ENCODE measurements at regions not wholly inside any gene's neighbourhood (a gene's known extent, or its start where the extent isn't known, plus 50 kb on each side); places are given as distances from the start of the nearest gene placed in this dataset.

DNA sequence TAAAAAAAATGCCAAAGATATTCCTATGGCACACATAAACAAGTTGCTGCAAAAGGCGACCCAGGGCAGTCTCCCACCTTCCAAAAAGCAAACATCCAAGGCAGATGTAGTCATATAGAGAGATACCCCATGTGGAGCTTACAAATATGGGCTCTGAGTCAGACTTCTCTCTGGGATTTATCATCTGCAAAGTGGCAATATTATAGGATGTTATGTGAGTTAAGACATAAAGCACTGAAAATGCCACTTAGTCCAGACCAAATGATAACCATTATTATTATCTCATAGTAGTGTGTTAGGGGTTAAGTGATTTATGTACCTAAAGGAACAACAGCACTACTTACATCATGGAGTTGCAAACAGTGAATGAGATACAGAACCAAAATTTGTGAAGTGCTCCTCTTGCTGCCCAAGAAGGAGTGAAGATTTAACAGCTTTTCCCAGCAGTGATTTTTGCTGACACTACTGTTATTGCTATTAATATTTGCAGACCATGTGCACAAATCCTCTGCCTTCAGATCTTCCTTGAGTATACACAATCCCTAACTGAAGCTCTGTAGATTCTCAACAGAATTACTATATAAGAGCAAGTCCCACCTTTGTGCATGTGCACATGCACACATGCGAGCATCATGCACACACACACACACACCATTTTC, 560.0 kb upstream of the SALL1 start:
- no peak for DNase-seq

GRCh38 chr16:51710186-51710585, 559.1 kb upstream of the SALL1 start:
- DNase-seq = no peak

DNA sequence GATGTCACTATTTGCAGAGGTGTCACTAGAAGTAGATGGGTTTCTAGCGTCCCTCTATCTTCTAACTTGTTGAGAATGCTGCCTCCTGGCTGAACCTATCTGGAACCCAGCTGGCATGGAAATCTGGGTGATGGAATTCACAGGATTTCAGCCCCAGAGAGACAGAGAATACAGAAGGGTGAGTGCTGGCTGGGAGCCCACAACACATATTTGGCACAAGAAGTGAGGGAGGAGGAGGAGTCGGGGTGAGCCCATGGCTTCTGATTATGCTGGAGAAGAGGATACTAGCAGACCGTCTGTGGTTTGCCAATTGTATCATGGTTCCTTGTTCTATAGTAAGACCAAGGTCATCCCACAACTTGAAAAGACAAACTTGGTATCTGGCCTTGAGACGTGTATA, 557.8 kb upstream of the SALL1 start:
- no peak for DNase-seq

DNA sequence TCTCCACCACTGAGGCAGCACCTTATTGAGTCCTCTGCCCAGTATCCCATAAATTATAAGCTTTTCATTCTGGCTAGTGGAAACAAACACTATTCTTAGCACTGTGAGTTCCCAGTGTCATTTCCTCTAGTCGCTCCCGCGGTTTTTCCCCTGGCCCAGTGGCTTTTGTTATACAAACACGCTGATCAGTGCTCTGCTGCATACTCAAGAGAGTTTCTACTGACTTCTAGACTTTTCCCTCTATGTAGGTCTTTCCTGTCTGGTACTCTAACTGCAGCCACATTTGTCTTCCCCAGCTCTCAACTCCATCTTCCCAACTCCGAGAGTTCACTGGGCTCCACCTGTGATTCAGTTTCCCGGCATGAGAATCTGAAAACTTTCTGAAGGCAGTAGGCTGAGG, 556.6 kb upstream of the SALL1 start:
- DNase-seq = no peak

- DNase-seq = no peak
These were observed 554.1 kb upstream of the SALL1 start for GRCh38 chr16:51705142-51705541.

GRCh38 chr16:51701025-51701424, 550.0 kb upstream of the SALL1 start:
- DNase-seq = no peak

- no peak for DNase-seq
These were observed 548.8 kb upstream of the SALL1 start for GRCh38 chr16:51699686-51700396.

DNA sequence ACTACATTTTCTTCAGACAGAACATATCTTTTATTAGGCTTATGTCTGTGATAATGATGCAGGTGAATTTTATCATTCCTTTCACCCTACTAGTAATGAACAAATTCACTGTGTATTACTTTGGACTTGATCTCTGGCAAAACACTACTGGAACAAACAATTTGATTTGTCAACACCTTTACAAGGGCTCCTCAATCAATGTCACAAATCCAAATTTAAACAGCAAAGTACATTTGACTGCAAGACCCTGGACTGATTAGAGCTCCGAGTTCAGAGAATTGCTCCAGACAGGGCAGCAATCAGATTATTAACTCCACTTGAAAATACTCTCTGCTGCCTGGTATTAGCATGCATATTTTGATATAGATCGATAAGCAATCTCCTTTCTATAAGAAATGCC, 547.6 kb upstream of the SALL1 start:
- no peak for DNase-seq

DNA sequence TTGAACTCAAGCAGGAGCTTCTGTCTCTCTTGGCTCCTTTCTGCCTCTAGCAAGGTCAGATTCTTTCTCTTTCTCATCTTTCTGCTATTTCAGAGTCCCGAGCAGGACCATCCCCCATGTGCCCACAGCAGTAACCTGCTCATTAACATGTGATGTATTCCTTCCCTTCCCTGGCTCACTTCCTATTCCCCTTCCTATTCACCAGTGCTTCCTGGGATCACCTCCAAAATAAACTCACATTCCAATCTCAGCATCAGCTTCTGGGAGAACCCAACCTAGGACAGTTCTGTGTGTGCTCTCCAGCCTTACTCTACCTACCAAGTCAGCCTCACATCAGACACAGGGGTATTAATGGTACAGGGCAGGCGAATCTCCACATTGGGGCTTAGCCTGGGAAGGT, 546.4 kb upstream of the SALL1 start:
- no peak for DNase-seq

GRCh38 chr16:51696376-51696775, 545.3 kb upstream of the SALL1 start:
- no peak for DNase-seq

GRCh38 chr16:51691109-51691508, 540.0 kb upstream of the SALL1 start:
- no peak for DNase-seq

DNA sequence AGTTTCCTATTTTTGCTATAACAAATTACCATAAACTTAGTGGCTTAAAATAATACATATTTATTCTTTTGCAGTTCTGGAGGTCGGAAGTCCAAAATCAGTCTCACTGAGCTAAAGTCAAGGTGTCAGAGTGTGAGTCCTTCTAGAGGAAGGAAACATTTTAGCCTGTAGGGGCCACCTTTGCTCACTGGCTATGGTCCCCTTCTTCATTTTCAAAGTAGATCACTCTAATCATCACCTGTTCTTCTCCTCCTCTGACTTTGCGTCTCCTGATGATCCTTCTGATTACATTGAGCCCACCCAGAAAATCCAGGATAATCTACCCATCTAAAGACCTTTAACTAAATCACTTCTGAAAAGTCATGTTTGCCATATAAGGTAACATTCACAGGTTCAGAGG, 534.4 kb upstream of the SALL1 start:
- no peak for DNase-seq

DNA sequence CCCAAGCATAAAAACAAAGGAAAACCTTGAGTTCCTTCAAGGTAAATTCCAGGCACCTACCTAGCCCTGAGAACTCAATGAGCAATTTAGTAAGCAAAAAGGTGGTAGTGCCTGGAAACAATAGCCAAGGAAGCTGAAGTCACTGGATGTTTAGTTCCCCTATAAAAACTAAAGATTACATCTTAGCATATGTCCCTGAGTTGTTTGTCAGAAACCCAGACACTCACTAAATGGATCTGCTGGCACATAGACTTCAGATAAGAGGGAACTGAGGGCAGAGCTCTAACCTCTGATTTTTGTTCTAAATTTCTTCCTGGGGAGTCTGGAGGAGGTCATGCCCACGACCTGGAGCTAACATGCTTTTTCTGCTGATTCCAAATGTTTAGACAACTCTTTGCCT, 532.8 kb upstream of the SALL1 start:
- no peak for DNase-seq

- no peak for DNase-seq
These were observed 531.8 kb upstream of the SALL1 start for GRCh38 chr16:51682905-51683304.

GRCh38 chr16:51674615-51675014, 523.5 kb upstream of the SALL1 start:
- DNase-seq = no peak

GRCh38 chr16:51670527-51670926, 519.5 kb upstream of the SALL1 start:
- DNase-seq = no peak

GRCh38 chr16:51666821-51667220, 515.8 kb upstream of the SALL1 start:
- no peak for DNase-seq

DNA sequence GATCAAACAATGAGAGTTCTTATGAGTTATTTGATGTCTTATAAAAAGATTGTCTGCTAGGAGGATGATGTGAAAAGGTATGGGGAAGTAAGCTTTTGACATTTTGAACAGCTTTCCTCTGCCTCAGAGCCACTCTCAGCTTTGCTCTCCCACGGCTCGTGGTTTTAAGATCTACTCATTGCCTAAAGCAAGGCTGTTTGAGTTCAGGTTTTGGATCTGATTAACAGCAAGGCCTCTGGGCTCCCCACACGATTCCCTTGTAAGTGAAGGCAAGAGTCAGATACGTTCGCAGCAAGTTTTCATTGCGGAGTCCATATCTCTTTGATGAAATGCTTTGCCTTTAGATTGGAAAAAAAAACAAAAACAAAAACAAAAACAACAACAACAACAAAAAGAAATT, 515.0 kb upstream of the SALL1 start:
- DNase-seq = no peak

DNA sequence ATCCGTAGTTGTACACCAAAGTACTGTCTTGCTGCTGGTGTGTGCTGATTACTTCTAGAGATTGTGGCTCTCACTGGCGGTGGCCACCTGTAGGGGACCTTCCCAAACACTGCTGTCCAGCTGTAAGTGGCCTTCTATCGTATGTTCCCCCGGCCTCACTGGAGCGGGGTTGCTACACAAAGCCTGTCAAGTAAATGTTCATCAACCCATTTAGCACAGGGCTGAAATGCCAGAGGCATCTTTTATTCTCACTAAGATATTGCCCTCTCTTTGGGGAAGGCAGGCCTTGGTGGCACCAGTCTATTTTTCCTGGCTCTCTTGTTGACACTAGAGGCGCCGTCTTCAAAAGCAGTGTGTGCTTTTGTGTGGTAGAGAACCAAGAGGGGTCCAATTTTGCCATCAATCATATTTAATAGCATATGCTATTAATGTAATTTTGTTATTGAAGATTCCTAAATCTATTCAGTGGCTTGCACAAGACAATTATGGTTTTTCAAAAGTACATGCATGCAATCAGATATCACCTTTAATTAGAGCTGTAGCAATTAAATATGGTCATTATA, 514.4 kb upstream of the SALL1 start:
- no peak for DNase-seq

DNA sequence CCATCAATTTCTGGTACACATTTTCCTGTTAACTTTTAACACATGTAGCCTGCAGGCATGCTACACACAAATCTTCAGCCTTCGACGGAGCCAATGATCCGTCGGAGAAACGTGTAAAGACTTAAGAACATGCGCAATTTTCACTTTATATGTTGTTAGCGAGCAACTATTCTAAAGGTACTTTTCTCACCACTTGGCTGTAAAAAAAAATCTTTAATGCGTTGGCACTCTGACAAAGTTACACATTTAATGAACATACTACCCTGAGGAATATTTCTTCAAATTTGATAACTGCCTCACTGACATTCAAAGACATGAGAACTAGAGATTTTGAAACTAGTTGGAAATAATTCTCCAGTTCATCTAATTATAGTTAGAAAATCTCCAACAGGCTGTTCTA, 507.5 kb upstream of the SALL1 start:
- DNase-seq = no peak

GRCh38 chr16:51657848-51658247, 506.8 kb upstream of the SALL1 start:
- no peak for DNase-seq

DNA sequence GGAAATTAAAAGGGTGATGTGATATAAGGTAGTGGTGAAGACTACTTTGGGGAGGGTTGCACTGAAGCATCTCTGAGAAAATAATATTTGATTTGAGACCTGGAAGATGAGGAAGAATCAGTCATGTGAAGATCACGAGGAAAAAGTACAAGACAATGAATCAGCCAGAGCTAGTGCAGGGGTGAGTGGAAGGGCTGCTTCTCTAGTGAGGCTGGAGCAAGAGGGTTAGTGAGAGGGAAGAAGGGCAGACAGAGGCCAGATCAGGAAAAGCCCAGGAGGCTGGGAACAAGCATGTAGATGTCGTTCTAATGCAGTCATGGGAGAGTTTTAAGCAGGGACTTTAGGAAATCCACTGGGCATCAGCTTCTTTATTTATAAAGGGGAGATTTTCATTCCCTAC, 504.2 kb upstream of the SALL1 start:
- DNase-seq = no peak

GRCh38 chr16:51651061-51651466, 500.0 kb upstream of the SALL1 start:
- no peak for DNase-seq

- no peak for DNase-seq
These were observed 498.6 kb upstream of the SALL1 start for GRCh38 chr16:51649631-51650030.

- DNase-seq = no peak
These were observed 497.5 kb upstream of the SALL1 start for GRCh38 chr16:51648526-51648925.
